GM12878 (cell line): ENCODE measurements at regions not wholly inside any gene's neighbourhood (a gene's known extent, or its start where the extent isn't known, plus 50 kb on each side); places are given as distances from the start of the nearest gene placed in this dataset.

ENCODE experiments used
- CEBPB ChIP-seq, 2 experiments: fragments of 150-350 bp in 1 of 2; IDR thresholded peaks; 2 replicates each; pipeline ENCODE4 v1.6.1; 2012 to 2014; ENCODE audit warnings: low read depth in 2 of 2, low read length in 2 of 2, borderline replicate concordance in 1 of 2, inconsistent platforms in 1 of 2
- CEBPZ ChIP-seq: fragments of 150-350 bp; IDR thresholded peaks from 2 replicates; pipeline ENCODE4 v1.6.1; 2016; ENCODE audit warnings: low read depth, low read length
- ELK1 ChIP-seq: IDR thresholded peaks from 2 replicates; pipeline ENCODE4 v1.6.1; 2012; ENCODE audit warnings: low read depth, low read length, improper control_type of control experiment
- GATAD2B ChIP-seq: fragments of 450-650 bp; conservative IDR thresholded peaks from 2 replicates; pipeline ENCODE4 v1.6.1; 2017; ENCODE audit warnings: low read depth, mild to moderate bottlenecking, moderate library complexity
- HDAC6 ChIP-seq: fragments of 200-600 bp; sonication (generic); IDR thresholded peaks from one replicate; pipeline ENCODE4 v1.8.0; 2017; ENCODE audit warnings: antibody characterized with exemption; ENCODE audit not compliant: unreplicated experiment
- SREBF2 ChIP-seq: IDR thresholded peaks from 2 replicates; pipeline ENCODE4 v1.6.1; 2012; ENCODE audit warnings: mild to moderate bottlenecking, low read length
- TARDBP ChIP-seq: IDR thresholded peaks from 2 replicates; pipeline ENCODE4 v1.6.1; 2016; ENCODE audit warnings: borderline replicate concordance
- TCF7 ChIP-seq: IDR thresholded peaks from 2 replicates; pipeline ENCODE4 v1.6.1; 2014; ENCODE audit warnings: antibody characterized with exemption, borderline replicate concordance
- TF ChIP-seq, protein P1 (sequence below), 3 experiments: IDR thresholded peaks in 2 of 3; conservative IDR thresholded peaks in 1 of 3; 2 replicates each; pipeline ENCODE4 v1.5.1; 2011; ENCODE audit warnings: low read depth in 3 of 3, low read length in 3 of 3, mild to moderate bottlenecking in 3 of 3, control low read depth in 2 of 3, moderate library complexity in 2 of 3, inconsistent platforms in 1 of 3, mixed read lengths in 1 of 3; ENCODE audit not compliant: control insufficient read depth in 2 of 3, insufficient read depth in 1 of 3; ENCODE audit errors: extremely low read depth in 1 of 3

- peak; percentile 61; the same call in 1 of the 2 replicates for TF ChIP-seq ELK1
- TF ChIP-seq TCF7, result no peak
- no peak; the same call in 1 of the 2 replicates for TF ChIP-seq GATAD2B
- no peak for TF ChIP-seq CEBPZ
- TF ChIP-seq HDAC6, result no peak
- no peak for TF ChIP-seq CEBPB (IDR thresholded peaks at IDR 0.05; ENCODE audit: borderline replicate concordance in 1 of 2, low read depth in 2 of 2, low read length in 2 of 2)
- TF ChIP-seq, protein P1, sequence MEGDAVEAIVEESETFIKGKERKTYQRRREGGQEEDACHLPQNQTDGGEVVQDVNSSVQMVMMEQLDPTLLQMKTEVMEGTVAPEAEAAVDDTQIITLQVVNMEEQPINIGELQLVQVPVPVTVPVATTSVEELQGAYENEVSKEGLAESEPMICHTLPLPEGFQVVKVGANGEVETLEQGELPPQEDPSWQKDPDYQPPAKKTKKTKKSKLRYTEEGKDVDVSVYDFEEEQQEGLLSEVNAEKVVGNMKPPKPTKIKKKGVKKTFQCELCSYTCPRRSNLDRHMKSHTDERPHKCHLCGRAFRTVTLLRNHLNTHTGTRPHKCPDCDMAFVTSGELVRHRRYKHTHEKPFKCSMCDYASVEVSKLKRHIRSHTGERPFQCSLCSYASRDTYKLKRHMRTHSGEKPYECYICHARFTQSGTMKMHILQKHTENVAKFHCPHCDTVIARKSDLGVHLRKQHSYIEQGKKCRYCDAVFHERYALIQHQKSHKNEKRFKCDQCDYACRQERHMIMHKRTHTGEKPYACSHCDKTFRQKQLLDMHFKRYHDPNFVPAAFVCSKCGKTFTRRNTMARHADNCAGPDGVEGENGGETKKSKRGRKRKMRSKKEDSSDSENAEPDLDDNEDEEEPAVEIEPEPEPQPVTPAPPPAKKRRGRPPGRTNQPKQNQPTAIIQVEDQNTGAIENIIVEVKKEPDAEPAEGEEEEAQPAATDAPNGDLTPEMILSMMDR (IDR thresholded peaks at IDR 0.05 in 2 of 3, conservative IDR thresholded peaks at IDR 0.05 in 1 of 3; ENCODE audit: control insufficient read depth in 2 of 3, extremely low read depth in 1 of 3, insufficient read depth in 1 of 3, low read depth in 3 of 3, low read length in 3 of 3), result no peak
- no peak for TF ChIP-seq TARDBP
- no peak for TF ChIP-seq SREBF2
Measured at GRCh38 chr3:56917361-56918110, 115.8 kb upstream of the ARHGEF3 start.
